ENCODE measurements at regions not wholly inside any gene's neighbourhood (a gene's known extent, or its start where the extent isn't known, plus 50 kb on each side); places are given as distances from the start of the nearest gene placed in this dataset.

DNA sequence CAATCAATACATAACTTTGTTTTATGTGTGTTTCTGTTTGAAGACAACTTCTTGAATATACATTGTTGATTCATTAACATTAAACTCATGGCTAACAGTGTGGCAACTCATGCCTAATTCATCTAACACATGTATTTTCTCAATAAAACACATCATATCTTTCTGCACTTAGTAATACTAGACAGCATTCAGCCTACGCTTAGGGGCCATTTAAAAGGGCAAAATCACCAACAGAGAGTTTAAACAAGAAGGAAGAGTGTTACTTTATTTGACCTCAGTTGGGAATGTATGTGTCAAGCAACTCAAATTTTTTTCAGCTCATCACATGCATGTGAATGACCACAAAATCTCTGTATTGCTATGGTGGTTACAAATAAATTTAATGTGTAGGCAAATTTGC lies 128.8 kb upstream of the AADACL2 start:
- TF ChIP-seq, protein P1, sequence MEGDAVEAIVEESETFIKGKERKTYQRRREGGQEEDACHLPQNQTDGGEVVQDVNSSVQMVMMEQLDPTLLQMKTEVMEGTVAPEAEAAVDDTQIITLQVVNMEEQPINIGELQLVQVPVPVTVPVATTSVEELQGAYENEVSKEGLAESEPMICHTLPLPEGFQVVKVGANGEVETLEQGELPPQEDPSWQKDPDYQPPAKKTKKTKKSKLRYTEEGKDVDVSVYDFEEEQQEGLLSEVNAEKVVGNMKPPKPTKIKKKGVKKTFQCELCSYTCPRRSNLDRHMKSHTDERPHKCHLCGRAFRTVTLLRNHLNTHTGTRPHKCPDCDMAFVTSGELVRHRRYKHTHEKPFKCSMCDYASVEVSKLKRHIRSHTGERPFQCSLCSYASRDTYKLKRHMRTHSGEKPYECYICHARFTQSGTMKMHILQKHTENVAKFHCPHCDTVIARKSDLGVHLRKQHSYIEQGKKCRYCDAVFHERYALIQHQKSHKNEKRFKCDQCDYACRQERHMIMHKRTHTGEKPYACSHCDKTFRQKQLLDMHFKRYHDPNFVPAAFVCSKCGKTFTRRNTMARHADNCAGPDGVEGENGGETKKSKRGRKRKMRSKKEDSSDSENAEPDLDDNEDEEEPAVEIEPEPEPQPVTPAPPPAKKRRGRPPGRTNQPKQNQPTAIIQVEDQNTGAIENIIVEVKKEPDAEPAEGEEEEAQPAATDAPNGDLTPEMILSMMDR (IDR thresholded peaks at IDR 0.05): no peak
- TF ChIP-seq POLR2A (IDR thresholded peaks at IDR 0.05): no peak

Measured in uterus (tissue), 2 donors.